Upper lobe of left lung (tissue), 6 donors: ENCODE measurements at regions not wholly inside any gene's neighbourhood (a gene's known extent, or its start where the extent isn't known, plus 50 kb on each side); places are given as distances from the start of the nearest gene placed in this dataset.
A peak's percentile ranks its signal among the peaks of the same experiment; 100 is the strongest.
"Not testable (repeated sequence)": the region's sequence is repeated elsewhere in the genome, so short reads cannot be mapped to it uniquely, and the experiment has no call there.

Experiments
- ATAC-seq, 2 donors: fragments of 200-7000 bp; cut with Tn5 transposase; one replicate each; pipeline ENCODE4 v1.9.1; 2022; ENCODE audit warnings: mild to moderate bottlenecking in 2 of 2, moderate library complexity in 2 of 2; ENCODE audit not compliant: low FRiP score in 2 of 2
- DNase-seq, 2 donors: peaks; one replicate each; pipeline ENCODE4 v3.0.0-alpha.2; 2019 to 2020
- H3K27ac ChIP-seq, 4 donors: fragments of 200-600 bp; sonication (generic); one replicate each; pipeline ENCODE4 v1.5.1; 2016 to 2019
- H3K27me3 ChIP-seq, 4 donors: fragments of 200-600 bp; sonication (generic); one replicate each; pipeline ENCODE4 v1.5.1; 2017 to 2019
- H3K36me3 ChIP-seq, 4 donors: fragments of 200-600 bp; sonication (generic); one replicate each; pipeline ENCODE4 v1.5.1; 2016 to 2019
- H3K4me1 ChIP-seq, 4 donors: fragments of 200-600 bp; sonication (generic); one replicate each; pipeline ENCODE4 v1.5.1; 2018 to 2019
- H3K4me3 ChIP-seq, 4 donors: fragments of 200-600 bp; sonication (generic); one replicate each; pipeline ENCODE4 v1.5.1; 2017 to 2019; ENCODE audit warnings: mild to moderate bottlenecking in 2 of 4, moderate library complexity in 1 of 4
- H3K9me3 ChIP-seq, 4 donors: fragments of 200-600 bp; sonication (generic); one replicate each; pipeline ENCODE4 v1.5.1; 2018 to 2019
- CTCF ChIP-seq, 6 experiments: fragments of 450-650 bp in 4 of 6; fragments of 200-600 bp in 2 of 6; sonication (generic) in 2 of 6; IDR thresholded peaks; one replicate each; pipeline ENCODE4 v1.5.1; 2016 to 2019; ENCODE audit warnings: antibody characterized with exemption in 6 of 6
- EP300 ChIP-seq, 4 donors: sonication (generic); formaldehyde crosslinking; IDR thresholded peaks; one replicate each; pipeline ENCODE4 v1.5.1; 2017; ENCODE audit warnings: antibody characterized with exemption in 4 of 4, control low read depth in 2 of 4
- POLR2A ChIP-seq, 4 donors: fragments of 450-650 bp; IDR thresholded peaks; one replicate each; pipeline ENCODE4 v1.5.1; 2016 to 2017; ENCODE audit warnings: antibody characterized with exemption in 4 of 4, mild to moderate bottlenecking in 2 of 4
- POLR2AphosphoS5 ChIP-seq, 2 donors: sonication (generic); formaldehyde crosslinking; IDR thresholded peaks; one replicate each; pipeline ENCODE4 v1.5.1; 2017; ENCODE audit warnings: antibody characterized with exemption in 2 of 2
- WGBS, 2 donors: methylation state at CpG; one replicate each; pipeline ENCODE4 v1.1.5; 2017 to 2018; 5-methylcytosine and 5-hydroxymethylcytosine counted together
- donor health status: DM: no; HTN: no; CAD: no; lungs with moderate emphysema.
- donor health status: DM: no; HTN: yes; CAD: no; lungs with severe emphysema.

DNA sequence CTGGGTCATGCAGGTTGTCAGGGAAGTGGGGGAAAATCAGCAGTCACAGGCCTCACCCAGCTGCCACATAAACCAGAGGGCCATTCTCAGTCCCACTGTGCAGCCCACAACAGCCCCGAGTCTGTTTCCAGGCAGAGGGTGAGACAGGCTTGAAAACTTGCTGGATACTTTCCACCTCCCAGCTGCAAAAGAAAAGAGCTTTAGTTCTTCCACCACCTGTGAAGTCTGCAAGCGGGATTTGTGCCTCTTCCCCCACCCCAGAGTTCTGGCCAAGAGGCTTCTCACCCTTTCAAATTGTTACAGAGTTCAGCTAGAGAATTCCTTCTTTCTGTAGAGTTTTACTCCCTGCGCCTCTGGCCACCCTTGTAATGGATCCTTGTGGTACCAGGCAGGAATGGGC, 115.5 kb upstream of the ZDHHC15 start:
- 72% methylated on average over 3 of the region's 3 CpGs; no CpG with 5 or more reads in 1 of the 2 donors for WGBS, 2 donors
- Histone ChIP-seq H3K27ac (no peak overlapping the region), H3K4me3 (no peak overlapping the region), H3K27me3 (no peaks in the 10 kb centered on the region), H3K36me3 (no peaks in the 10 kb centered on the region), H3K4me1 (no peaks in the 10 kb centered on the region), H3K9me3 (peaks cover 0 to 16% (median 4%) of the 10 kb centered on the region in 4 donors)
- DNase-seq (no peak), ATAC-seq (no peak)
- TF ChIP-seq POLR2A (IDR thresholded peaks at IDR 0.05): no peak
- TF ChIP-seq CTCF (IDR thresholded peaks at IDR 0.05): no peak
- no peak for TF ChIP-seq EP300 (IDR thresholded peaks at IDR 0.05)
- TF ChIP-seq POLR2AphosphoS5 (IDR thresholded peaks at IDR 0.05): no peak

DNA sequence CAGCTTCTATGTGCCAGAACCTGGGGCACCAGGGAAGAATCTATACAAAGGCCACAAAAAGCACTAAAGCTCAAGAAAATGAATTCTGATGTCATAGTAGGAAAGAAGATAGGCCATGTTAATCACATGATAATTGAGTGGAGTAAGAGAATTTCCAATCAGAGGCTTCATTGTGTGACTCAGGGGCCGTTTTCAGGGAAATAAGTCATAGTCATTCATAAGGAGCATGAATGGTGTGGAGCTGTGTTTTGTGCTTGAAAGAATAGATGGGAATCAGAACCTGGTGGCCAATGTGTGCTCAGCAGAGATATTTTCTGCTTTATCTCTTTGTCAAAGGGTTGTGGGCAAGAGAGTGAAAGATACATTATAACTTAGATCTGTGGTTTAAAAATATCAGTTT, 102.4 kb upstream of the ZDHHC15 start:
- 33 to 70% methylated on average over 1 of the region's 1 CpG for WGBS, 2 donors
- no peak overlapping the region for H3K4me3 ChIP-seq
- H3K9me3 ChIP-seq: no peaks in the 10 kb centered on the region
- no peaks in the 10 kb centered on the region for H3K4me1 ChIP-seq
- H3K27ac ChIP-seq: no peak overlapping the region
- no peak for TF ChIP-seq CTCF (IDR thresholded peaks at IDR 0.05)
- no peak for TF ChIP-seq POLR2A (IDR thresholded peaks at IDR 0.05)
- no peak for TF ChIP-seq POLR2AphosphoS5 (IDR thresholded peaks at IDR 0.05)
- TF ChIP-seq EP300 (IDR thresholded peaks at IDR 0.05): no peak
- H3K27me3 ChIP-seq: no peaks in the 10 kb centered on the region
- no peak for DNase-seq
- H3K36me3 ChIP-seq: no peaks in the 10 kb centered on the region
- ATAC-seq: no peak

- no peak for ATAC-seq
- H3K4me3 ChIP-seq: no peak overlapping the region
- TF ChIP-seq POLR2AphosphoS5 (IDR thresholded peaks at IDR 0.05): no peak
- TF ChIP-seq CTCF (IDR thresholded peaks at IDR 0.05): peak in 1 of 6 experiments; percentile 18
- TF ChIP-seq POLR2A (IDR thresholded peaks at IDR 0.05): no peak
- no peak for TF ChIP-seq EP300 (IDR thresholded peaks at IDR 0.05)
- no peaks in the 10 kb centered on the region for H3K27me3 ChIP-seq
- no peak overlapping the region for H3K27ac ChIP-seq
- H3K4me1 ChIP-seq: no peaks in the 10 kb centered on the region
- 53 to 63% methylated on average over 1 of the region's 1 CpG for WGBS, 2 donors
- DNase-seq: no peak
- no peaks in the 10 kb centered on the region for H3K36me3 ChIP-seq
- no peaks in the 10 kb centered on the region for H3K9me3 ChIP-seq
Measured at GRCh38 chrX:75623535-75623934, 100.7 kb upstream of the ZDHHC15 start.

- H3K27ac ChIP-seq: no peak overlapping the region
- 52 to 76% methylated on average over 5 of the region's 5 CpGs for WGBS, 2 donors
- ATAC-seq: no peak
- H3K4me1 ChIP-seq: no peaks in the 10 kb centered on the region
- no peaks in the 10 kb centered on the region for H3K27me3 ChIP-seq
- TF ChIP-seq CTCF (IDR thresholded peaks at IDR 0.05) (no peak), POLR2A (IDR thresholded peaks at IDR 0.05) (no peak), POLR2AphosphoS5 (IDR thresholded peaks at IDR 0.05) (no peak), EP300 (IDR thresholded peaks at IDR 0.05) (no peak)
- H3K4me3 ChIP-seq: no peak overlapping the region
- DNase-seq: no peak
- no peaks in the 10 kb centered on the region for H3K9me3 ChIP-seq
- H3K36me3 ChIP-seq: no peaks in the 10 kb centered on the region
Measured at GRCh38 chrX:75609406-75609805, 86.6 kb upstream of the ZDHHC15 start.

GRCh38 chrX:75603833-75604232, 81.0 kb upstream of the ZDHHC15 start:
- Histone ChIP-seq H3K36me3 (no peaks in the 10 kb centered on the region), H3K27ac (no peak overlapping the region), H3K9me3 (peaks cover 0 to 8% (median 0%) of the 10 kb centered on the region in 4 donors), H3K4me3 (no peak overlapping the region), H3K4me1 (no peaks in the 10 kb centered on the region), H3K27me3 (no peaks in the 10 kb centered on the region)
- ATAC-seq (no peak), DNase-seq (no peak)
- TF ChIP-seq EP300 (IDR thresholded peaks at IDR 0.05) (no peak), POLR2A (IDR thresholded peaks at IDR 0.05) (no peak), CTCF (IDR thresholded peaks at IDR 0.05) (peak; percentile 41 to 77 (median 56)), POLR2AphosphoS5 (IDR thresholded peaks at IDR 0.05) (no peak)

DNA sequence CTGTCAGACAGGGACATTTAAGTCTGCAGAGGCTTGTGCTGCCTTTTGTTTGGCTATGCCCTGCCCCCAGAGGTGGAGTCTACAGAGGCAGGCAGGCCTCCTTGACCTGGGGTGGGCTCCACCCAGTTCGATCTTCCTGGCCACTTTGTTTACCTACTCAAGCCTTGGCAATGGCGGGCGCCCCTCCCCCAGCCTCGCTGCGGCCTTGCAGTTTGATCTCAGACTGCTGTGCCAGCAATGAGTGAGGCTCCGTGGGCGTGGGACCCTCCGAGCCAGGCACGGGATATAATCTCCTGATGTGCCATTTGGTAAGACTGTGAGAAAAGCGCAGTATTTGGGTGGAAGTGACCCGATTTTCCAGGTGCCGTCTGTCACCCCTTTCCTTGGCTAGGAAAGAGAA, 79.2 kb upstream of the ZDHHC15 start:
- peak in 1 of 2 donors; percentile 16 for DNase-seq
- not testable (repeated sequence) for H3K27me3 ChIP-seq, H3K36me3 ChIP-seq, H3K4me3 ChIP-seq, ATAC-seq, H3K4me1 ChIP-seq, H3K9me3 ChIP-seq, H3K27ac ChIP-seq
- WGBS, 2 donors: 93 to 100% methylated on average over 3 to 12 of the region's 12 CpGs
